HEK293 (cell line): ENCODE measurements at regions not wholly inside any gene's neighbourhood (a gene's known extent, or its start where the extent isn't known, plus 50 kb on each side); places are given as distances from the start of the nearest gene placed in this dataset.

Experiments used
- GFI1B ChIP-seq: fragments of 450-650 bp; formaldehyde crosslinking; IDR thresholded peaks from 2 replicates; pipeline ENCODE4 v1.5.1; 2016; ENCODE audit warnings: missing biosample characterization, missing genetic modification characterization
- IKZF3 ChIP-seq: fragments of 450-650 bp; IDR thresholded peaks from 2 replicates; pipeline ENCODE4 v1.5.0; 2018; ENCODE audit warnings: missing biosample characterization, mild to moderate bottlenecking, missing genetic modification characterization, moderate library complexity
- PRDM1 ChIP-seq: fragments of 450-650 bp; formaldehyde crosslinking; IDR thresholded peaks from 2 replicates; pipeline ENCODE4; 2016; ENCODE audit warnings: missing biosample characterization, missing genetic modification characterization
- RBAK ChIP-seq: fragments of 450-650 bp; formaldehyde crosslinking; IDR thresholded peaks from 2 replicates; pipeline ENCODE4 v1.5.1; 2016; ENCODE audit warnings: missing biosample characterization, missing genetic modification characterization
- SCRT2 ChIP-seq: fragments of 450-650 bp; formaldehyde crosslinking; IDR thresholded peaks from 2 replicates; pipeline ENCODE4 v1.5.1; 2016; ENCODE audit warnings: missing biosample characterization, missing genetic modification characterization
- SETDB1 ChIP-seq: IDR thresholded peaks from one replicate; pipeline ENCODE4 v1.6.1; 2017; ENCODE audit warnings: mild to moderate bottlenecking, low read length, moderate library complexity, mixed read lengths; ENCODE audit not compliant: insufficient read length
- SP3 ChIP-seq: fragments of 450-650 bp; formaldehyde crosslinking; IDR thresholded peaks from 2 replicates; pipeline ENCODE4 v1.5.1; 2016; ENCODE audit warnings: missing biosample characterization, missing genetic modification characterization
- TRIM28 ChIP-seq: IDR thresholded peaks from 2 replicates; pipeline ENCODE4 v1.6.1; 2011; ENCODE audit warnings: low read length, control low read depth, borderline replicate concordance
- YY1 ChIP-seq: fragments of 450-650 bp; formaldehyde crosslinking; IDR thresholded peaks from 2 replicates; pipeline ENCODE4 v1.5.1; 2018; ENCODE audit warnings: missing biosample characterization, missing genetic modification characterization
- ZBTB1 ChIP-seq: fragments of 450-650 bp; formaldehyde crosslinking; IDR thresholded peaks from 2 replicates; pipeline ENCODE4 v1.5.1; 2016; ENCODE audit warnings: missing biosample characterization, missing genetic modification characterization
- ZNF155 ChIP-seq: fragments of 450-650 bp; formaldehyde crosslinking; IDR thresholded peaks from 2 replicates; pipeline ENCODE4 v1.5.1; 2016; ENCODE audit warnings: missing biosample characterization, missing genetic modification characterization
- ZNF175 ChIP-seq: fragments of 450-650 bp; formaldehyde crosslinking; IDR thresholded peaks from 2 replicates; pipeline ENCODE4 v1.5.1; 2016; ENCODE audit warnings: missing biosample characterization, missing genetic modification characterization
- ZNF248 ChIP-seq: fragments of 450-650 bp; formaldehyde crosslinking; IDR thresholded peaks from 2 replicates; pipeline ENCODE4 v1.5.1; 2017; ENCODE audit warnings: missing biosample characterization, missing genetic modification characterization
- ZNF274 ChIP-seq, 2 experiments: fragments of 200-500 bp in 1 of 2; fragments of 450-650 bp in 1 of 2; sonication (Bioruptor generic) in 1 of 2; formaldehyde crosslinking in 1 of 2; IDR thresholded peaks; 2 replicates each; pipeline versions ENCODE4 v1.5.1 to v1.6.1; 2014 to 2016; ENCODE audit warnings: borderline replicate concordance in 1 of 2, inconsistent platforms in 1 of 2, low read length in 1 of 2, missing biosample characterization in 1 of 2, missing genetic modification characterization in 1 of 2
- ZNF302 ChIP-seq: fragments of 450-650 bp; formaldehyde crosslinking; IDR thresholded peaks from 2 replicates; pipeline ENCODE4 v1.5.1; 2016; ENCODE audit warnings: missing biosample characterization, missing genetic modification characterization, low read depth
- ZNF404 ChIP-seq: fragments of 450-650 bp; formaldehyde crosslinking; IDR thresholded peaks from 2 replicates; pipeline ENCODE4 v1.5.1; 2017; ENCODE audit warnings: missing biosample characterization, missing genetic modification characterization
- ZNF416 ChIP-seq: fragments of 450-650 bp; formaldehyde crosslinking; IDR thresholded peaks from 2 replicates; pipeline ENCODE4 v1.5.1; 2016; ENCODE audit warnings: missing biosample characterization, missing genetic modification characterization
- ZNF510 ChIP-seq: fragments of 450-650 bp; formaldehyde crosslinking; IDR thresholded peaks from 2 replicates; pipeline ENCODE4 v1.5.1; 2018; ENCODE audit warnings: mild to moderate bottlenecking, missing genetic modification characterization, missing biosample characterization; ENCODE audit not compliant: insufficient replicate concordance
- ZNF560 ChIP-seq: fragments of 450-650 bp; formaldehyde crosslinking; IDR thresholded peaks from 2 replicates; pipeline ENCODE4 v1.5.1; 2017; ENCODE audit warnings: missing biosample characterization, missing genetic modification characterization, borderline replicate concordance
- ZNF561 ChIP-seq: fragments of 450-650 bp; IDR thresholded peaks from 2 replicates; pipeline ENCODE4 v1.5.1; 2018; ENCODE audit warnings: missing biosample characterization, missing genetic modification characterization, borderline replicate concordance
- ZNF596 ChIP-seq: fragments of 450-650 bp; IDR thresholded peaks from 2 replicates; pipeline ENCODE4 v1.5.0; 2018; ENCODE audit warnings: missing biosample characterization, mild to moderate bottlenecking, missing genetic modification characterization, moderate library complexity
- ZNF600 ChIP-seq: fragments of 450-650 bp; formaldehyde crosslinking; IDR thresholded peaks from 2 replicates; pipeline ENCODE4 v1.5.1; 2016; ENCODE audit warnings: missing biosample characterization, missing genetic modification characterization
- ZNF658 ChIP-seq: fragments of 450-650 bp; formaldehyde crosslinking; IDR thresholded peaks from 2 replicates; pipeline ENCODE4; 2016; ENCODE audit warnings: missing biosample characterization, missing genetic modification characterization
- ZNF660 ChIP-seq: fragments of 450-650 bp; IDR thresholded peaks from 2 replicates; pipeline ENCODE4 v1.5.1; 2018; ENCODE audit warnings: missing biosample characterization, mild to moderate bottlenecking, missing genetic modification characterization
- ZNF677 ChIP-seq: fragments of 450-650 bp; IDR thresholded peaks from 2 replicates; pipeline ENCODE4 v1.5.0; 2018; ENCODE audit warnings: missing biosample characterization, mild to moderate bottlenecking, missing genetic modification characterization, moderate library complexity
- ZNF837 ChIP-seq: fragments of 450-650 bp; formaldehyde crosslinking; IDR thresholded peaks from 2 replicates; pipeline ENCODE4 v1.5.1; 2016; ENCODE audit warnings: missing biosample characterization, missing genetic modification characterization
- TF ChIP-seq, protein P1 (sequence below): fragments of 450-650 bp; formaldehyde crosslinking; IDR thresholded peaks from 2 replicates; pipeline ENCODE4 v1.5.1; 2016; ENCODE audit warnings: missing biosample characterization, missing genetic modification characterization
- TF ChIP-seq, protein P2 (sequence below): fragments of 450-650 bp; formaldehyde crosslinking; IDR thresholded peaks from 2 replicates; pipeline ENCODE4 v1.5.1; 2016; ENCODE audit warnings: missing biosample characterization, missing genetic modification characterization
- TF ChIP-seq, protein P3 (sequence below): fragments of 450-650 bp; formaldehyde crosslinking; IDR thresholded peaks from 2 replicates; pipeline ENCODE4 v1.5.1; 2016; ENCODE audit warnings: missing biosample characterization, missing genetic modification characterization
- TF ChIP-seq, protein P4 (sequence below): fragments of 450-650 bp; formaldehyde crosslinking; IDR thresholded peaks from 2 replicates; pipeline ENCODE4 v1.5.1; 2016; ENCODE audit warnings: missing biosample characterization, missing genetic modification characterization, low read depth
- TF ChIP-seq, protein P5 (sequence below): fragments of 450-650 bp; formaldehyde crosslinking; IDR thresholded peaks from 2 replicates; pipeline ENCODE4 v1.5.1; 2017; ENCODE audit warnings: missing biosample characterization, mild to moderate bottlenecking, missing genetic modification characterization, moderate library complexity

DNA sequence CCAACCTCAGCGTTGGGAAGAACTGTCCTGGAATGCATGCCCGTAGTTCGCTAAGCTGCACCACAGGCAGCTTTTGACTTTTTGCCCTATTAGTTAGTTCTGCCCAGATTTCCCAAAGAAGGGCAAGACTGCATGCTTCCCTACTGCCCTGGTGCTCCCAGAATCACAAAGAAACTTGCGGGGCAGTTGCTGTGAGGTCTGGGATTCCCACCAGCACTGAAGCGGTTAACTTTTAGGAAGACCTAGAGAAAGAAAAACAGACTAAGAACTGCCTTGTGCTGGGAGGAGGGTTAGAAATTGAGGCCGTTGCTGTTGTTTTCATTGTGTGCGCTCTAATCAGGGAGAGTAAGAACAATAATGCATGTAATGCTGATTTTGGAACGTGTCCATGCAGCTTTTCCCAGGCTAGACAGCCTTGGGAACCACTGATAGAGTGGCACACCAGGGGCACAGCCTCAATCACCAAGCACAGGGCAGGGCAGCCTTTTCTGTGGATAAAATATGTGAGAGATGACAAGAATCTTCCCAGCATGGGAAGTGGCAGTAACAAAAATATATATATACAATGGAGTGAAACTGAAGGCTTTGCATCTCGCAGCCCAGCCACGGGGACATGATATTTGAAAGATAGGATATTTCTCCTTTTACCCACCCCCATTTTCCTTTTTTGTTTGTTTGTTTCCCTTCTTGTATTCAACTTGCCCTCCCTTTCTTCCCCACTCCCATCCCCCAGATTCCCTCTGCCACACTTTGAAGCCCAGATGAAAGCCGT lies 137.7 kb upstream of the HEY2 start (continued):
- TF ChIP-seq, protein P1, sequence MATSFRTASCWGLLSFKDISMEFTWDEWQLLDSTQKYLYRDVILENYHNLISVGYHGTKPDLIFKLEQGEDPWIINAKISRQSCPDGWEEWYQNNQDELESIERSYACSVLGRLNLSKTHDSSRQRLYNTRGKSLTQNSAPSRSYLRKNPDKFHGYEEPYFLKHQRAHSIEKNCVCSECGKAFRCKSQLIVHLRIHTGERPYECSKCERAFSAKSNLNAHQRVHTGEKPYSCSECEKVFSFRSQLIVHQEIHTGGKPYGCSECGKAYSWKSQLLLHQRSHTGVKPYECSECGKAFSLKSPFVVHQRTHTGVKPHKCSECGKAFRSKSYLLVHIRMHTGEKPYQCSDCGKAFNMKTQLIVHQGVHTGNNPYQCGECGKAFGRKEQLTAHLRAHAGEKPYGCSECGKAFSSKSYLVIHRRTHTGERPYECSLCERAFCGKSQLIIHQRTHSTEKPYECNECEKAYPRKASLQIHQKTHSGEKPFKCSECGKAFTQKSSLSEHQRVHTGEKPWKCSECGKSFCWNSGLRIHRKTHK (tag by site-specific recombination) = no peak
- no peak for TF ChIP-seq RBAK (tag by site-specific recombination)
- no peak for TF ChIP-seq ZBTB1 (tag by site-specific recombination)
- TF ChIP-seq, protein P2, sequence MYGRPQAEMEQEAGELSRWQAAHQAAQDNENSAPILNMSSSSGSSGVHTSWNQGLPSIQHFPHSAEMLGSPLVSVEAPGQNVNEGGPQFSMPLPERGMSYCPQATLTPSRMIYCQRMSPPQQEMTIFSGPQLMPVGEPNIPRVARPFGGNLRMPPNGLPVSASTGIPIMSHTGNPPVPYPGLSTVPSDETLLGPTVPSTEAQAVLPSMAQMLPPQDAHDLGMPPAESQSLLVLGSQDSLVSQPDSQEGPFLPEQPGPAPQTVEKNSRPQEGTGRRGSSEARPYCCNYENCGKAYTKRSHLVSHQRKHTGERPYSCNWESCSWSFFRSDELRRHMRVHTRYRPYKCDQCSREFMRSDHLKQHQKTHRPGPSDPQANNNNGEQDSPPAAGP (tag by site-specific recombination) = no peak
- TF ChIP-seq ZNF561 (tag by site-specific recombination) = peak; percentile 43
- TF ChIP-seq GFI1B = no peak
- no peak for TF ChIP-seq YY1 (tag by site-specific recombination)
- no peak for TF ChIP-seq ZNF302
- TF ChIP-seq SP3 (tag by site-specific recombination) = no peak
- no peak for TF ChIP-seq ZNF658 (tag by site-specific recombination)
- no peak for TF ChIP-seq ZNF837
- TF ChIP-seq ZNF404 = no peak
- TF ChIP-seq, protein P3, sequence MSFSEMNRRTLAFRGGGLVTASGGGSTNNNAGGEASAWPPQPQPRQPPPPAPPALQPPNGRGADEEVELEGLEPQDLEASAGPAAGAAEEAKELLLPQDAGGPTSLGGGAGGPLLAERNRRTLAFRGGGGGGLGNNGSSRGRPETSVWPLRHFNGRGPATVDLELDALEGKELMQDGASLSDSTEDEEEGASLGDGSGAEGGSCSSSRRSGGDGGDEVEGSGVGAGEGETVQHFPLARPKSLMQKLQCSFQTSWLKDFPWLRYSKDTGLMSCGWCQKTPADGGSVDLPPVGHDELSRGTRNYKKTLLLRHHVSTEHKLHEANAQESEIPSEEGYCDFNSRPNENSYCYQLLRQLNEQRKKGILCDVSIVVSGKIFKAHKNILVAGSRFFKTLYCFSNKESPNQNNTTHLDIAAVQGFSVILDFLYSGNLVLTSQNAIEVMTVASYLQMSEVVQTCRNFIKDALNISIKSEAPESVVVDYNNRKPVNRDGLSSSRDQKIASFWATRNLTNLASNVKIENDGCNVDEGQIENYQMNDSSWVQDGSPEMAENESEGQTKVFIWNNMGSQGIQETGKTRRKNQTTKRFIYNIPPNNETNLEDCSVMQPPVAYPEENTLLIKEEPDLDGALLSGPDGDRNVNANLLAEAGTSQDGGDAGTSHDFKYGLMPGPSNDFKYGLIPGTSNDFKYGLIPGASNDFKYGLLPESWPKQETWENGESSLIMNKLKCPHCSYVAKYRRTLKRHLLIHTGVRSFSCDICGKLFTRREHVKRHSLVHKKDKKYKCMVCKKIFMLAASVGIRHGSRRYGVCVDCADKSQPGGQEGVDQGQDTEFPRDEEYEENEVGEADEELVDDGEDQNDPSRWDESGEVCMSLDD (tag by site-specific recombination) = no peak
- TF ChIP-seq, protein P4, sequence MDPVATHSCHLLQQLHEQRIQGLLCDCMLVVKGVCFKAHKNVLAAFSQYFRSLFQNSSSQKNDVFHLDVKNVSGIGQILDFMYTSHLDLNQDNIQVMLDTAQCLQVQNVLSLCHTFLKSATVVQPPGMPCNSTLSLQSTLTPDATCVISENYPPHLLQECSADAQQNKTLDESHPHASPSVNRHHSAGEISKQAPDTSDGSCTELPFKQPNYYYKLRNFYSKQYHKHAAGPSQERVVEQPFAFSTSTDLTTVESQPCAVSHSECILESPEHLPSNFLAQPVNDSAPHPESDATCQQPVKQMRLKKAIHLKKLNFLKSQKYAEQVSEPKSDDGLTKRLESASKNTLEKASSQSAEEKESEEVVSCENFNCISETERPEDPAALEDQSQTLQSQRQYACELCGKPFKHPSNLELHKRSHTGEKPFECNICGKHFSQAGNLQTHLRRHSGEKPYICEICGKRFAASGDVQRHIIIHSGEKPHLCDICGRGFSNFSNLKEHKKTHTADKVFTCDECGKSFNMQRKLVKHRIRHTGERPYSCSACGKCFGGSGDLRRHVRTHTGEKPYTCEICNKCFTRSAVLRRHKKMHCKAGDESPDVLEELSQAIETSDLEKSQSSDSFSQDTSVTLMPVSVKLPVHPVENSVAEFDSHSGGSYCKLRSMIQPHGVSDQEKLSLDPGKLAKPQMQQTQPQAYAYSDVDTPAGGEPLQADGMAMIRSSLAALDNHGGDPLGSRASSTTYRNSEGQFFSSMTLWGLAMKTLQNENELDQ (tag by site-specific recombination) = no peak
- no peak for TF ChIP-seq SCRT2
- peak; percentile 50; the same call in 1 of the 2 replicates for TF ChIP-seq IKZF3 (tag by site-specific recombination)
- peak; percentile 93 for TF ChIP-seq ZNF677 (tag by site-specific recombination)
- TF ChIP-seq, protein P5, sequence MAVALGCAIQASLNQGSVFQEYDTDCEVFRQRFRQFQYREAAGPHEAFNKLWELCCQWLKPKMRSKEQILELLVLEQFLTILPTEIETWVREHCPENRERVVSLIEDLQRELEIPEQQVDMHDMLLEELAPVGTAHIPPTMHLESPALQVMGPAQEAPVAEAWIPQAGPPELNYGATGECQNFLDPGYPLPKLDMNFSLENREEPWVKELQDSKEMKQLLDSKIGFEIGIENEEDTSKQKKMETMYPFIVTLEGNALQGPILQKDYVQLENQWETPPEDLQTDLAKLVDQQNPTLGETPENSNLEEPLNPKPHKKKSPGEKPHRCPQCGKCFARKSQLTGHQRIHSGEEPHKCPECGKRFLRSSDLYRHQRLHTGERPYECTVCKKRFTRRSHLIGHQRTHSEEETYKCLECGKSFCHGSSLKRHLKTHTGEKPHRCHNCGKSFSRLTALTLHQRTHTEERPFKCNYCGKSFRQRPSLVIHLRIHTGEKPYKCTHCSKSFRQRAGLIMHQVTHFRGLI (tag by site-specific recombination) = 0 out of 2 replicates have a peak, but pooled peaks have one; percentile 35
- no peak for TF ChIP-seq ZNF510 (tag by site-specific recombination)
- no peak for TF ChIP-seq ZNF155 (tag by site-specific recombination)
- peak; percentile 69 for TF ChIP-seq ZNF596 (tag by site-specific recombination)
- TF ChIP-seq PRDM1 (tag by site-specific recombination) = no peak; the same call in 1 of the 2 replicates
- no peak for TF ChIP-seq SETDB1
- TF ChIP-seq TRIM28 = peak; percentile 75; the same call in 1 of the 2 replicates
- no peak for TF ChIP-seq ZNF274 (IDR thresholded peaks at IDR 0.05; ENCODE audit: low read length)
- TF ChIP-seq ZNF274 (tag by site-specific recombination; IDR thresholded peaks at IDR 0.05; ENCODE audit: borderline replicate concordance) = no peak
- peak; percentile 55; the same call in 1 of the 2 replicates for TF ChIP-seq ZNF600 (tag by site-specific recombination)
- no peak for TF ChIP-seq ZNF660 (tag by site-specific recombination)
- no peak for TF ChIP-seq ZNF248
- TF ChIP-seq ZNF560 (tag by site-specific recombination) = no peak
- TF ChIP-seq ZNF175 (tag by site-specific recombination) = no peak
- TF ChIP-seq ZNF416 (tag by site-specific recombination) = no peak
